ENCODE measurements at regions not wholly inside any gene's neighbourhood (a gene's known extent, or its start where the extent isn't known, plus 50 kb on each side); places are given as distances from the start of the nearest gene placed in this dataset.

GRCh38 chr1:209311770-209312169 is 271.7 kb upstream of the CAMK1G start:
- no peak for DNase-seq

- DNase-seq = no peak
Measured at GRCh38 chr1:209316929-209317328, 266.6 kb upstream of the CAMK1G start.

DNA sequence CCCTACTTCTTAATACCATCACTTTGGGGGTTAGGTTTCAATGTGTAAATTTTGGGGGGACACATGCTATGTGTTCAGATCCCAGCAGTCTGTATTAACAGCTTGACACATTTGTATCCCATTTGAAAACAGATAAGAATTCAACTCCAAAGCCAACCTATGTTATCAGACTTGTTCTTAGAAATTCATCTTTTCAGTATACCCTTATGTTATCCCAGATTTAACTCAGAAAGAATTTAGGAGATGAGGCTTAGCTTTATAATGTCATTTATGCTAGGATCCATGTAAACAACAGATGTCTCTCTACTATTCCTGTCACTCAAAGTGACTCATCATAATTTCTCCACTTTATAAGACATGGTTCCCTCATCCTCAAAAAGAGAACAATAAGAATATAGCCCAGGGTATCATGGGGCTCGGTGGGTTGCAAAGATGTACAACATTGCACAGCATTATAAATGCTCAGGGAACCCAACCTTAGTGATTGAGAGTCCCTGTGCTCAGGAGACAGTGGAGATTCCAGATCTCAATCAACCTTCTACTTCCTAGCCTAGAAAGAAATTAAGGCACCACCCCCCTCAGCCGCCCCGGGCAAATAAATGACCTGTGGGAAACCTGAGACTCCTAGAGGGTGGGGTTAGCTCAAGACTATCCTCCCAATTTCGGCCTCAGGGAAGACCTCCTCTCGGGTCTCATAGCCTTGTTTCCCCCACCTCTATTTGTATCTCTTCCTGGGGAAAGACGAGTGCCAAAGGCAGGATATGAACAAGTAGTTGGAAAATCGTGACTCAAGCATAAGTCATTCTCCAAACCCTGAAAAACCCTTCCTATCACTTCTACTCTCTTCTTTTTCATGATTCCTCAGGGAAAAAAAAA is 265.1 kb upstream of the CAMK1G start:
- DNase-seq = peak in 1 of 58 donors; percentile 17

DNA sequence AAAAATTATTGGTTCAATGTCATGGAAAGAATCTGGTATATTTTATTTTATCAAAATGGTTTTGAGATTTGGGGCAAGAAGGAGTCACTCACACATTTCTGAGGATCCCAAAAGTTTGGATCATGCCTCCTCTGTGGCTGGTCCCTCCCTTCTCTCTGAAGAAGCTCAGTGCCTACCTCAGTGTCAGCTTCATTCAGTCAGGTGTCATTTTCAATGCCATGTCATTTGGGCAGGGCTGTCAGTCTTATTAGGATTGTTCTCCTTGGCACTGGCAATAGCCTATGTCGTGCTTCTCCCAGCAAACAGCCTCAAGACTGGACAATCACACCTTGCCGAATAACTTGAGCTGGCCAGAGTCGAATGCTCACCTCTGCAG is 264.5 kb upstream of the CAMK1G start:
- DNase-seq = no peak

GRCh38 chr1:209319549-209319948 is 264.0 kb upstream of the CAMK1G start:
- no peak for DNase-seq

- no peak for DNase-seq
Measured at GRCh38 chr1:209323743-209324142, 259.8 kb upstream of the CAMK1G start.

- DNase-seq = no peak
Measured at GRCh38 chr1:209324901-209325871, 258.3 kb upstream of the CAMK1G start.

DNA sequence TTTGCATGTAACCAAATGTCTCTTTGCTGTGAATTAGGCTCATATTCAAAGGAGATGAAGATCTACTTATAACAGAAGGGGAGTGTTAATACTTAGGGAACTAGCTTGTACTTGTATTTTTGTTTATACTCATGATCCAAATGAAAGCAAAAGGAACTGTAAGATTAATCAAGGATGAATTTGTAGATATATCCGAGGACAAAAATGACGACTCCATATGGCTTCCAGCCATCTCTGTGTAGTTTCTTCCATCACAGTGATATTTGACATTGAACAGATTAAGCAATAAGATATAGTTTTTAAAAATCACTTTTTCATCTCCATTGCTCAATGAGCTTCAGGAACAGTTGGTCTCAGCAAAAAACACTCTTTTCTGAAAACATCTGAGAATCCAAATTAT is 257.4 kb upstream of the CAMK1G start:
- no peak for DNase-seq

DNA sequence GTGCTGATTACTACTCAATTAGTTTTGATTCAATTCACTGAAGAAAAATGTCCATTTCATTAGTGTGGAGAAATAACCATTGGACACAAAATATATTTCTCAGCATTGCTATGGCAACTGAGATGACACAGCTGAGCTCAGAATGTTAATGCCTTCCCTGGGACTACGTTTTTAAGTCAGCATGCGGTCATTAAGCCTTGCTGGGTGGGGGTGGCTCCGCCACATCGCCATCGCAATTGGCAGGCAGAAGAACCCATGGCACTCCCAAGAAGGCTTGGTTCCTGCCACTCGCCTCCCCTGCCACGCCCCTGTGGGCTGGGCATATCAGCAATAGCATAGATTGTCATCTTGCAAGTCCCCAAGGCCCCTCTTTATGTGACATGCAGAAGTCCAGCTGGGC is 256.7 kb upstream of the CAMK1G start:
- peak in 1 of 58 donors; percentile 2 for DNase-seq

GRCh38 chr1:209328196-209328595 is 255.3 kb upstream of the CAMK1G start:
- no peak for DNase-seq

DNA sequence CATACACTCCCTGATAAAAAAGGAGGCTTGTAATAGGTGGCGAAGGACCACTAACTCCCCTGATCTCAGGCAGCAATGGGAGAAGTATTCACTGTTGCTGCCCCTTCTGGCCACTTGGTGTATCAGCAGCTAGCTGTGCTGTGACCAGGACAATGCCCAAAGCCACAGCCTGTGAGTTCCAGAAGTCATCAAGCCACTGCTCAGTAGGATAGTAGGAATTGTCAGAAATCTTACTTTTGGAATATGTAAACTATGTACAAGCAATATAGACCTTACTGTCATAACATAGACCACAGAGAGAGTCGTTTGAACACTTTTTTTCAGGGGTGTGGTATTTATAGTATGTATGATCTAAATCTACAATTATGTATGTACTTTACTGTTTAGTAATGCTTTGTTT is 248.3 kb upstream of the CAMK1G start:
- DNase-seq = peak in 2 of 58 donors; percentile 0 to 3

DNA sequence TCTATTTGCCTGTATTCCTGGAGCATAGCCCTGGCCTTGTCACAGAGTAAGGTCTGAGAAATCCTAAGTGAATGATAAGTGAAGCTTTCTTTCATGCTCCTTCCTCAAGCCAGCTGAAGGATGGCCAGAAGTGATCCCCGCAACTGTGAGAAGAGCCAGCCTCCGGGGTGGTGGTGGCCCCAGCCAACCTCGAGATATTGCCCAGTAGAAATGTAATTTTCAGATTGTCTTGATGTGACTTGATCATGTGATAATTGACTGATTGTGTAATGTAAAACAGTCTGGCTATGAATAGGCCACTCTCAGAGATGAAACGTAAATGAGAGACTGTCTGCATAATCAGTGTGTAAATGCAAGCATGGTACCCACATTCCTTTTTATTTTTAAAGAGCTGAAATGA is 242.4 kb upstream of the CAMK1G start:
- no peak for DNase-seq

- DNase-seq = no peak
Measured at GRCh38 chr1:209341673-209342420, 241.7 kb upstream of the CAMK1G start.

GRCh38 chr1:209342441-209343175 is 240.9 kb upstream of the CAMK1G start:
- DNase-seq = no peak

DNA sequence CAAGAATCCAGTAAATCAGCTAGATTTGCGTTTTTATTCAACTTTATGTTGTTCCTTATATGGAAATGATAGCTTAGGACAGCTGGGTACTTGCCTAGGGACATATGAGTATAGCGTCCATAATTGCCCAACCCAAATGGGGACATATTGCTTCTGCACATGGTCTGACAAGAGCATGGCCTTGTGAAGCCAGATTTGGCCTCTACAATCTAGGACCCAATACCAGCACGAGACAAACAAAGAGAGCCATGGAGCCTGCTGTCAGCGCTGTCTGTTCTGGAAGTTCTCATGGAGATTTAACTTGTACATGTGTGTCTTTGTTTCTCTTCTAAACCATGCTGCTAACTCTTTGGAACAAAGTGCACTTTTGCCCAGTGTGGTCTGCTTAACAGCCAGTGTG is 240.0 kb upstream of the CAMK1G start:
- DNase-seq = no peak

DNA sequence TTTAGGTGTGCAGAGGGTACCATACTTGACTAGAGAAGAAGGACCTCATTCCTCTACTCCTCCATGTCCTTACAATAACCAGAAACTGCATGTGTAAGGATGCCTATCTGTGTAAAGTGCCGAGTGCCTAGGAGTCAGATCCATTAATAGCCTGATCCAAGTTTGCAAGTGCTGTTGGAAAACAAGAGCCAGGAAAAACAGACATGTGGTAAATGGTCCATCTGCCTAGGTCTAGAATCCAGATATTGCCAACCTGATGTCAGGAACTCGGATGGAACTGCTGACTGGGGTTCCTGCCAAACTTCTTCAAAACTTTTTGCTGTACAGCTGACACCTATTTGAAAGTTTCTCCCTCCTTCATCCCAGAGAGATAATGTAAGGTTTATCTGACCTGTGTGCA is 239.4 kb upstream of the CAMK1G start:
- no peak for DNase-seq

GRCh38 chr1:209349363-209350308 is 233.9 kb upstream of the CAMK1G start:
- no peak for DNase-seq

- no peak for DNase-seq
Measured at GRCh38 chr1:209353053-209353452, 230.5 kb upstream of the CAMK1G start.

GRCh38 chr1:209354111-209354839 is 229.2 kb upstream of the CAMK1G start:
- DNase-seq = peak in 55 of 58 donors; percentile 7 to 90 (median 52)
